Kidney tubule cell (primary cell): ENCODE measurements at regions not wholly inside any gene's neighbourhood (a gene's known extent, or its start where the extent isn't known, plus 50 kb on each side); places are given as distances from the start of the nearest gene placed in this dataset.
"Not testable (repeated sequence)": the region's sequence is repeated elsewhere in the genome, so short reads cannot be mapped to it uniquely, and the experiment has no call there.

Experiments
- DNase-seq: peaks from one replicate; pipeline ENCODE4 v3.0.0-alpha.2; 2018; ENCODE audit warnings: low spot score

DNA sequence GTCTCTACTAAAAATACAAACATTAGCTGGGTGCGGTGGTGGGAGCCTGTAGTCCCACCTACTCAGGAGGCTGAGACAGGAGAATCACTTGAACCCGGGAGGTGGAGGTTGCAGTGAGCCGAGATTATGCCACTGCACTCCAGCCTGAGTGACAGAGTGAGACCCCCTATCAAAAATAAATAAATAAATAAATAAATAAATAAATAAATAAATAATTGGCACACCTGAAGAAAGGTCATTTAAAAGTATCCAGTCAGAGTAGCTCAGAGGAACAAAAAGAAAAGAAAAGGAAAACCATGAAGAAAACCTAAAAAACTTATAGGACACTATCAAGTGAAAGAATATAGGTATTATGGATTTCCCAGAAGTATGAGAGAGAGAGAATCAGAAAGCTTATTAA lies 330.1 kb upstream of the AR start:
- not testable (repeated sequence) for DNase-seq

DNA sequence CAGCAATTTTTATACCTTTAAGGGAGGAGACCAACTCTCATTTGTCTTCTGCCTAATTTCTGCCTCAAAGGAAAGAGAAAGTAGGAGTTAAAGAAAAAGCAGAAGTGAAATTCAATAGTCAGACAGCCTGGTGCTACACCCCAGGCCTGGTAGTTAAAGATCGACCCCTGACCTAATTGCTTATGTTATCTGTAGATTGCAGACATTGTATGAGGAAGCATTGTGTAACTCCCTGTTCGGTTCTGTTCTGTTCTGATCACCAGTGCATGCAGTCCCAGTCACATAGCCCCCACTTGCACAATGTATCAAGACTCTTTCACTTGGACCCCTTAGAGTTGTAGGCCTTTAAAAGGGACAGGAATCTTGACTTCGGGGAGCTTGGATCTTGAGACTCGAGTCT lies 335.9 kb upstream of the AR start:
- DNase-seq = no peak

DNA sequence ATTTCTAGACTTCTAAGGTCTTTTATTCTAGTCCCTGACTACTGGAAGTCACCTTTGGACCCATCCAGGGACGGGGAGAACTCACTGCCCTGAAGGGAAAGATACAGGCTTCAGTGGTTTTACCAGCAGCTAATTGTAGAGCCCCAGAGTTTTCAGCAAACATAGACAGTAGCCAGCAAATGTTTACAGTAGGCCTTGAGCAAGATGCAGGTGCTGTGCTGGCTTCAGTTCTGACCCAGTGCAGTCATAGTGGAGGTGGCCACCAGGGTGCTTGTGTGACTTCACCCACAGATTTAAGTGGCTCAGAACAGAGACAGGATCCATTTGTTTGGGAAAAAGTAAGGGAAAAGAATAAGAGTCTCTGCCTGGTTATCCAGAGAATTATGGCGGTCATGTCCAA lies 384.4 kb upstream of the AR start:
- no peak for DNase-seq

DNA sequence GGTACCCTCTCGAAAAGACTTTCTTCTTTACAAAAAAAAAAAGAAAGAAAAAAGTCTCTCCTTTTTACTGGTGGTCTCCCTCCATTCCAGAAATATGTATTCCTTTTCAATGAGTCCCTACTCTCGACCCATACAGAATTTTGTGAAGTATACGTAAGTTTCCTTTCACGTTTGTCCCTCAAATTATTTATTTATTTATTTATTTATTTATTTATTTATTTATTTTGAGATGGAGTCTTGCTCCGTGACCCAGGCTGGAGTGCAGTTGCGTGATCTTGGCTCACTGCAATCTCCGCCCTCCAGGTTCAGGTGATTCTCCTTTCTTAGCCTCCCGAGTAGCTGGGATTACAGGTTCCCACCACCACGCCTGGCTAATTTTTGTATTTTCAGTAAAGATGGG lies 429.2 kb upstream of the AR start:
- DNase-seq = no peak

DNA sequence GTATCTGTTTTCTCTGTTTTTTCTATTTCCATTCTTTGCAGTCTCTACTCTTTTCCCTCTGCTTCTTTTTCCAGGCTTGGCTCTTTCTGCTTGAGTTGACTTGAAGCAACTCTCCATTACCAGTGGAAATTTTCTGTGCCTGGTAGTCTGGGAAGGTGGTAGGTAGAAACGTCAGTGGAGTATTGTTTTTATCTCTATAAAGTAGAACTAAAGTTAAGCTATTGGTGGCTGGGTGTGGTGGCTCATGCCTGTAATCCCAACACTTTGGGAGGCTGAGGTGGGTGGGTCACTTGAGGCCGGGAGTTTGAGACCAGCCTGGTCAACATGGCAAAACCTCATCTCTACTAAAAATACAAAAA lies 438.1 kb upstream of the AR start:
- no peak for DNase-seq

DNA sequence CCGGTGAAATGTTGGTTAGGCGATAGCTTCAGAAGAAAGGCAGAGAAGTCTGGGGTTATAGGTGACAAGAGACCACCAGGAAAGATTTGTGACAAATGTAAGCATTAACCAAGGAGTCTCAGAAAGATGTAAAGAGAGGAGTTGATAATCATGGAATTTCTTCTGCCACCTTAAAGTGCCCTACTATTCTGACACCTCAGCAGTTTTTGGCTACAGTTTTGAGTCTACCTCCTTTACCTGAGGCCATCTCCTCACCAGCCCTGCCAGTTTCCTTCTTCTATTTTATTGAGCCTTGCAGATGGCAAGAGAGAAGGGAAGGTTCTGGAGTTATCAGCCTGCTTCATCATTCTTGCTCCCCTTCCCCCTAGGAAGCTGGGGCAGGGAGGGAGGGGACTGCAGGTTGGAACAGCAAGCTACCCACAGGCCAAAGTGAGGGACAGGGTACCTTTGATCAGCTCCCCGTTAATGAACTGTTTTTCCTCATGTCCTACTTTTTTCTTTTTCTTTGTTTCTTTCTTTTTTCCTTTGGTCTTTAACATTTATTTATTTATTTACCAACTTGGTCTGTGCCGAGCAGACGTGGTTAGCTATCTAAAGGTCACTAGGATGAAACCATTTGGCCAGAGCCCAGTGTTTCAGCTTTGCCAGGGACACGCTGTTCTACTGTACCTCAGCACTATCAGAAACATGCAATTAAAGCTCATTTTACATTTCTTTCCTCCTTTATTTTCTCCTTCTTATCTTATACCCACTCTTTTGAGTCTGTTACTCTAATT lies 438.7 kb upstream of the AR start:
- no peak for DNase-seq

DNA sequence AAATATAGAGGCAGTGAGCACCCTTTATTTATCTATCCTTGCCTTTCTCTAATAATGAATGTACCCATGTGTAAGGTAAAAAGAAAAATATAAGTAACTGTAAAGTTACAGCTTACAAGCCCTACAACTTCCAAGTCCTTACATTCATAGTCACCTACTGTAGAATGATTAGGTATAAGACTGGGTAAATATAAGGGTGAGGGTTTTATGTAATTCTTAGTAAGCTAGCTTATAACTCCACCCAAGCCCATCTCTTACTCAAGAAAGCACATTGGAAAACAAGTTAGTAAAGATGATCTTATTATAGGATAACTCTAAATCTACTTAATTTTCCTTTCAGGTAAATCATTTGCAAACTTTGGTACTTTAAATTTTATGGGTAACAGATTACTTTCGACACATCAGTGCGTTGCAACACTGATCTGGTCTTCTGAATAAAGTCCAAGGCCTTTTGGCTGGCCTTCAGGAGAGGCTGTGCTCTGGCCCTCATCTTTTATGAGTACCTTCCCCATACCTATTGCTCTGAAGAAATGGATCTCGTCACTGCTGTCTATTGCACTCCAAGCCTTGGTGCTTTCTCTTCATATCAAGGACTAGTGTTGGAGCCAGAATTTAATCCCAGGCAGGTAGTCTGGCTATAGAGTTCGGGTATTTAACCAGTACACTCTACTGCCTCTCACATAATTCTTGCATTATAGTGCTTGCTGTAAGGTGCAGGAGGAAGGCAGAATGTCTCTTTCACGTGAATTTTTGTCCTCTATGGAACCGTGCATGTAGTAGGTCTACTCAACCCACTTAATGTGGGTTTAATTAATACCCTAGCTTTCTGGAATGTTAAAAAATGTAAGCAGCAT lies 443.6 kb upstream of the AR start:
- peak; percentile 1 for DNase-seq

DNA sequence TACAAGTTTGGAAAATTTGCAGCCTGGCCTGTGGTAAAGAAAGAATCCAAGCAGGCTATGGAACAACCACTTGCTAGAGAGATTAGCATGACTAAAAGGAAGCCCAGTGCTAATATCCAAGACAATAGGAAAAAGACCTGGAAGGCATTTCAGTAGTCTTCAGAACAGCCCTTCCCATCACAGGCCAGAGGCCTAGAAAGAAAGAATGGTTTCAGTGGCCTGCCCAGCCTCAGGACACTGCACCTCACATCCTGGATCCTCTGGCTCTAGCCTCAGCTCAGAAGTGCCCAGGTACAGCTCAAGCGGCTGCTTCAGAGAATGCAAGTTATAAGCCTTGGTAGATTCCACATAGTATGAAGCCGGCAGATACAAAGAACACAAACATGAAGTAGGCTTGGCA lies 449.8 kb upstream of the AR start:
- no peak for DNase-seq

DNA sequence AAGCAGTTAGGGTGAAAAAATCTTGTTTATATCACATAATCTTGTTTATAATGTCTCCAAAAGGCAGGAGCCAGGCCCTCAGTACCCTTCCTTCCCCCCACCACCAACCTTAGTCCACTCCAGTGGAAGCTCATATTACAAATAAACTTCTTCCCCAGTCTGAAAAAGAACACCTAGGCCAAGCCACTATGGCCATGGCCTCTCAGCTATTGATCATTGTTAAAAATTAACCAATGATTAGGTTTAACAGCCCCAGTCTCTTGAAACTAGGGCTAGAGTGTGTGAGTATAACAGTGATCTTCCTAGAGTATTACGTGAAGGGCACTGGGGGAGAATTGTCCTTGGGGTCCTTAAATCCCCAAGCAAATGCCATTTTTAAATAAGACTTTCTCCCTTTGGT lies 411.9 kb upstream of the EDA2R start:
- DNase-seq = no peak

DNA sequence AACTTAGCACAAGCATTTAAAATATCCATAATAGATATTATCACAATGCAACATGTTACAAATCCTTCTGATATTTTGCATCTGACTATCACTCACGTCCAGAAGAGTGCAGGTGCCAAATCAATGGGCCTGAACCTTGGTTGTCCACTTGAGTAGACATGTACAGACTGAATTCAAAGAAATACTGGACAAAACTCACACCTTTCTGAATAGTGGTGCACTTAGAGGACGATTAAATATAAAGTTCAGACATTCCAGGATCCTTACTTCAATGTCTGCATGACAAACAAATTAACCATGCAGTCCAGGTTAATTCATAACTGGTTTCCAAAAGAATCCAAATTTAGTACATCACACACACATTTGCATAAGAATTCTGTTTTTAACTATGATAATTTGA lies 406.0 kb upstream of the EDA2R start:
- peak; percentile 65 for DNase-seq

DNA sequence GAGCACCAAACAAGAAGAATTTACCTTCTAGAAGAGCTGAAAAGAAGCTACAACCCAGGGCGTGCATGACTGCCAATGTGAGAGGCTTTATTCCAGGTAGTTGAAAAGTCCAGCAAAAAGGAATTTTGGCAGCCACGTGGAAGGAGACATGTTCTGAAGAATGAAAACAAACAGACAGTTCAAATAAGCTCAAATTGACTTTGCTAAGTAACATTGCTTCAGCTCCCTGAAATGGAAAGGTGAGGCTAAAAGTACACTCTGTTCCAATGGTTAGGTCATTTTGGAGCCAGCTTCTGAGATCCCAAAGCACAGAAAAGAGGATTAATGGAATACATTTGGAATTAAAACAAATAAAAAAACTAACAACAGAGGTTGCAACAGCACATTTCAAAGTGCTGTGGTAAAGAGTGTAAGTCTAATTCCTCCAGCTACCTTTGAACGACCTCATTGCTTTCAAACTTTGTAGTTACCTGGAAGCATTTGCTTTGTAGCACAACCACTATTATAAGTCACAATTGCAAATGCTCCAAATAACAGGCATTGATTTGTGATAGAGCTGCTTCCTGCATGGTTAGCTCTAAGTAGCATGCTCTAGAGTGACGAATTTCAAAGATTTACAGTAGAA lies 405.3 kb upstream of the EDA2R start:
- peak; percentile 2 for DNase-seq

DNA sequence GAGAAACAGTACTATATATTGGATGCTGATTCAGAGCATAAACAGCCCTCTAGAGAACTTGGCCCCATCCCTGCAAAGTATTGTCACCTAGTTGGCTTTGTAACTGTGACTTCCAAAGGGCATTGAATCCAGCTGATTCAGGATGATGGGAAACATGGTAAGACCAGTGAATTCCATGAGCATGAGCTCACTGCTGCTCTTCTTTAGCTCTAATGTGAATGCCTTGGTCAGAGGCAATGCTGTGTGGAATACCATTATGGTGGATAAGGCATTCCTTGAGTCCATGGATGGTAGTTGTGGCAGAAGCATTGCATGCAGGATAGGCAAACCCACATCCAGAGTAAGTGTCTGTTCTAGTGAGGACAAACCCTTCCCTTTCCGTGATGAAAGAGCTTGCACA lies 365.6 kb upstream of the EDA2R start:
- DNase-seq = peak; percentile 66

DNA sequence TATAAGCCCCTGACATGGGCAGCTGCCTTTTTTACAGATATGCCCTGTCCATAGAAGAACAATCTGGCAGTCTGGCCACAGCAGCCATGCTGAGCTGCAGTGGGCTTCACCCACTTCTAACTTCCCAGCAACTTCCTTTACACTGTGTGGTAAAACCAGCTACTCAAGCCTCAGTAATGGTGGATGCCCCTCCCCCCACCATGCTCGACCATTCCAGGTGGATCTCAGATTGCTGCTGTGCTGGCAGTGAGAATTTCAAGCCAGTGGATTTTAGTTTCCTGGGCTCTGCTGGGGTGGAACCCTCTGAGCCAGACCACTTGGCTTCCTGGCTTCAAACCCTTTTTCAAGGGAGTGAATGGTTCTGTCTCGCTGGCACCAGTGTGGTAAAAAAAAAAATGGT lies 355.9 kb upstream of the EDA2R start:
- DNase-seq = no peak

DNA sequence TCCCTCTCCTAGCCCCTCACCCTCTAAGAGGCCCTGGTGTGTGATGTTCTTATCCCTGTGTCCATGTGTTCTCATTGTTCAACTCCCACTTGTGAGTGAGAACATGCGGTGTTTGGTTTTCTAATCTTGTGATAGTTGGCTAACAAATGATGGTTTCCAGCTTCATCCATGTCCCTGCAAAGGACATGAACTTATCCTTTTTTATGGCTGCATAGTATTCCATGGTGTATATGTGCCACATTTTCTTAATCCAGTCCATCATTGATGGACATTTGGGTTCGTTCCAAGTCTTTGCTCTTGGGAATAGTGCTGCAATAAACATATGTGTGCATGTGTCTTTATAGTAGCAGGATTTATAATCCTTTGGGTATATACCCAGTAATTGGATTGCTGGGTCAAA lies 353.2 kb upstream of the EDA2R start:
- DNase-seq = not testable (repeated sequence)

DNA sequence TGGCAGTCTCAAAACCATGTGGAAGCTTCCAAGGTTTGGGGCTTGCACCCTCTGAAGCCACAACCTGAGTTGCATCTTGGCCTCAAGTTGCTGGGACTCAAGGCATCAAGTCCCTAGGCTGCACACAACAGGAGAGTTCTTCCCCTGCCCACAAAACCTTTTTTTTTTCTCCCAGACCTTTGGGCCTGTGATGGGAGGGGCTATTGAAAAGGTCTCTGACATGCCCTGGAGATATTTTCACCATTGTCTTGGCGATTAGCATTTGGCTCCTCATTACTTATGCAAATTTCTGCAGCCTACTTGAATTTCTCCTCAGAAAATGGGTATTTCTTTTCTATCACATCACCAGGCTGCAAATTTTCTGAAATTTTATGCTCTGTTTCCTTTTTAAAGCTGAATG lies 349.5 kb upstream of the EDA2R start:
- no peak for DNase-seq

DNA sequence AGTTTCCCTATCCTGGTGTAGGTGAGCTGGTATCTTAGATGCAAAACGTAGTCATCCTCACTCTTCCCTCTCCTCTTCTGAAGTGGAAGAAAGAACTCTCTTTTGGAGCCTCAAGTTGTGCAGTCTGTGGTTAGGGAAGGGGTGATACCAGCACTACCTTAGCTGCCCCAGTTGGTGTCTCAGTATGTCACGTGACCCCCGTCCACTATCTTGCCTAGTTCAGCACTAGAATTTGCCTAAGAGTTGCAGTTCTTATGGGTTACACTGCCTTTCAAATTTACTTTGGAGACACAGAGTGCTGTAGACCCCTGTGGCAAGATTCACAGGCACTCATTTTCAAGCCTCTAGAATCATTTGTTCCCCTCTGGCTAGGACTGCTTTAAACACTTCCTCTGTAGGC lies 322.8 kb upstream of the EDA2R start:
- no peak for DNase-seq

DNA sequence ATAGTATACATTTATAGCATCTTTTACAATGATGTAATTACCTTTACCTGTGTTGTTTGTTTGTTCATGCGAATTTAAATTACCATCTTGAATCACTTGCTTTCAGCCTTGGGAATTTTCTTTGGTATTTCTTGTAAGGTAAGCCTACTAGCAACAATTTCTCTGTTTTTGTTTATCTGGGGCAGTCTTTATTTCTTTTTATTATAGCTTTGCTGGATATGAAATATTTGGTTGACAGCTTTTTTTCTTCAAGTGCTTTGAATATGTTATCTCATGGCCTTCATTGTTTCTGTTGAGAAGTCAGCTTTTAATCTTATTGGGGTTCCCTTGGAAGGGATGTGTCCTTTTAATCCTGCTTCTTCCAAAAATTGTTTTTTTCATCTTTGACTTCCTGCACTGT lies 292.8 kb upstream of the EDA2R start:
- DNase-seq = no peak

DNA sequence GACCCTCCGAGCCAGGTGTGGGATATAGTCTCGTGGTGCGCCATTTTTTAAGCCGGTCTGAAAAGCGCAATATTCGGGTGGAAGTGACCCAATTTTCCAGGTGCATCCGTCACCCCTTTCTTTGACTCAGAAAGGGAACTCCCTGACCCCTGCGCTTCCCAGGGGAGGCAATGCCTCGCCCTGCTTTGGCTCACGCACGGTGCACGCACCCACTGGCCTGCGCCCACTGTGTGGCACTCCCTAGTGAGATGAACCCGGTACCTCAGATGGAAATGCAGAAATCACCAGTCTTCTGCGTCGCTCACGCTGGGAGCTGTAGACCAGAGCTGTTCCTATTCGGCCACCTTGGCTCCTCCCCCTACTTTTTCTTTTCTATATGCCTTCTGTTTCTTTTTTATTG lies 291.6 kb upstream of the EDA2R start:
- not testable (repeated sequence) for DNase-seq

DNA sequence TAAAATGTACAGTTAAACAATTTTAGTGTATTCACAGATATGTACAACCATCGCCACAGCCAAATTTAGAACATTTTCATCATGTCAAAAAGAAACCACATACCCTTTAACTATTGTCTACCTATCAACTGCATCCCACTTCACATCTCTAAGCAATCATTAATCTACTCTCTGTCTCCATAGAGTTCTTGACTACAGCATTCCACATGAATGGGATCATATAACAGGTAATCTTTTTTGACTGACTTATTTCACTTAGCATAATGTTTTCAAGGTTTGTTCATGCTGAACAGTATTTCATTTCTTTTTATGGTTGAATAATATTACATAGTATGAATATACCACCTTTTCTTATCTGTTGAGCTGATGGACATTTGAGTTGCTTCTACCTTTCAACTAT lies 281.4 kb upstream of the EDA2R start:
- peak; percentile 79 for DNase-seq

DNA sequence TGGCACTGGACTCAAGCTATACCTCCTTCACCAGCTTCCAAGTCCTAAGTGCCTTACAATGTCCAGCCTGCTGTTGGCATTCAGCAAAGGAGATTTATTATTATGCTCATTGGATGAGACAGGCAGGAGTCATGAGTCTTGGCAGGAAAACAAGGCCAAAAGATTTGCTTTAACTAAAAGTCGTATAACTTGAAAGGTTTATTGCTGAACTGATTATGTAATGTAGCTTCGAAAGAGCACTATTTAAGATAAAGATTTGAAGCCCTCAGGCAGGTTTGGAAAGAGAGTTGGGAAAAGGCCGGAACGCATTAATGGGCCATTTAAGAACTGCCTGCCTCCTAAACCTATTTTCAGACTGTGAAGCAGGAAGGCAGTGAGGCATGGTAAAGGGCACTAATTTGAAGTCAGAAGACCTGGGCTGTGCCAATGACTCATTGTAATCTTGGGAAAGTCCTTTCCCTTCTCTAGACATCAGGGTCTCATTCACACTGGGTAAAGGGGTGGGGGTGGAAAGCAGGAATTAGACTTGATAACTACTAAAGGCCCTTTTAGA lies 280.5 kb upstream of the EDA2R start:
- peak; percentile 73 for DNase-seq

DNA sequence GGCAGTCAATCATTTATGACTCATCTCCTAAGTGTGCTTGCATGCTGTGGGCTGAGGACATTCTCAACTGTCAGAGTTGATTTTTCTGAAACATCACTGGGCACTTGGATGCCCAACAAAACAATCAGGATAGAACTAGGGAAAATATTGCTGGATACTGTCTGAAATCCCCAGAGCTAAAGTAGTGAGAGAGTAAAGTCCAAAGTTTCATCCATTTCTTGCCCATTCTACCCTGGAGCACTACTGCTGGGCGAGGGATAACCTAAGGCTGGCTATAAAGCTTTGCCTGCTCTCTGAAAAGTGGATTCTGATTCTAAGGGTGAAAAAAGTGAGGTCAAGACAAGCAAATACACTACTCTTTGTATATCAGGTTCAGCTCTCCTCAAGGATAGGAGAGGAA lies 279.6 kb upstream of the EDA2R start:
- DNase-seq = peak; percentile 35

DNA sequence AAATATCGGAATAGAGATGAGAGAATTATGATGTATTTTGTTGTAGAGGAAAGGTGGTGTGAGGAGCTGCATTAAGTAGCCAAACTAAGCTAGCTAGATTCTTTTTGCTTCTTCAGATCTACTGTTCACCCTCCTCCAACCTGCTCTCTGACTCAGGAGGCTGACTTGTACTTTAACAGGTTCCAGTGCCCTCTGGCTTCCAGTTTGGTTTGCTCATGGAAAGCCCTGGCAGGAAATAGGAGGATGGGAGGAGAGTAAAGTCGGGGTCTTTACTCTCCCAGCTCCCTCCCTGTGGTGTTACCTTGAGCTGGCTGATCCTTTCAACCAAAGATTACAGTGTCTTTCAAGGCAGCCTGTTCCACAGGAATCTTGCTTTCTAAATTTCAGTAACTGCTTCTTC lies 277.0 kb upstream of the EDA2R start:
- DNase-seq = peak; percentile 51

DNA sequence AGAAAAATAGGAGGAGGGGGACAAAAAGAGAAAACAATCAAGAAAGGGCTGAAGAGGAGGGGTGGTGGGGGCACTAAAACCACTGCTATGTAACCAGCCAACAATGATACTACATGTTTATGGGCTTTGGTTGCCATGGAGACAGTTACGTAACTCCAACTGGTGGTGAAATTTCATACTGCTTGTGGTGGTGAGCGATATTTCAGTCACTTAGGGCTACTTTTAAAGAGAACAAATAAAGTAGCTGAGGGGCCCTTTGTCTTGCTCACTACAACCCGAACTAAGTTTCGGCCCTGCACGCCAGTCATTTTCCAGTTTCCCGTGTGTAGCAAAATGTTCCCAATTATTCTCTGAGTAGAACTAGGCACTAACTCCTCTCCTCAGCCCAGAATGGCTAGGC lies 275.2 kb upstream of the EDA2R start:
- peak; percentile 67 for DNase-seq
